ENCODE measurements at regions not wholly inside any gene's neighbourhood (a gene's known extent, or its start where the extent isn't known, plus 50 kb on each side); places are given as distances from the start of the nearest gene placed in this dataset.
"Not testable (repeated sequence)": the region's sequence is repeated elsewhere in the genome, so short reads cannot be mapped to it uniquely, and the experiment has no call there.

GRCh38 chr5:106979178-106979577 lies 691.6 kb downstream of the EFNA5 start:
- not testable (repeated sequence) for TF ChIP-seq CTCF (IDR thresholded peaks at IDR 0.05; ENCODE audit: low read depth, low read length, missing input control); REST (IDR thresholded peaks at IDR 0.05); ATF3 (IDR thresholded peaks at IDR 0.05); YY1 (IDR thresholded peaks at IDR 0.05); MAX (IDR thresholded peaks at IDR 0.05); GABPA (IDR thresholded peaks at IDR 0.05 in 1 of 2, conservative IDR thresholded peaks at IDR 0.05 in 1 of 2); RXRA (IDR thresholded peaks at IDR 0.05); SP1 (IDR thresholded peaks at IDR 0.05); JUND (IDR thresholded peaks at IDR 0.05)

Measured in liver (tissue), 3 donors.